ENCODE measurements at regions not wholly inside any gene's neighbourhood (a gene's known extent, or its start where the extent isn't known, plus 50 kb on each side); places are given as distances from the start of the nearest gene placed in this dataset.

- Histone ChIP-seq H3K9me3 (ENCODE audit: low read depth) (no peaks in the 10 kb centered on the region), H3K4me1 (ENCODE audit: low read depth) (no peaks in the 10 kb centered on the region), H3K27me3 (no peaks in the 10 kb centered on the region), H3K4me3 (no peak overlapping the region), H3K27ac (no peak overlapping the region), H3K36me3 (no peaks in the 10 kb centered on the region)
- TF ChIP-seq CTCF (IDR thresholded peaks at IDR 0.05; ENCODE audit: low read depth, low read length), result no peak
- DNase-seq (ENCODE audit: low read depth in 1 of 2, low spot score in 1 of 2), result no peak
These were observed 265.5 kb downstream of the LRFN2 start for GRCh38 chr6:40321616-40322015.

GRCh38 chr6:40320947-40321346 lies 266.2 kb downstream of the LRFN2 start:
- no peak overlapping the region for H3K4me3 ChIP-seq
- DNase-seq (ENCODE audit: low read depth in 1 of 2, low spot score in 1 of 2), result no peak
- no peak overlapping the region for H3K27ac ChIP-seq
- no peak for TF ChIP-seq CTCF (IDR thresholded peaks at IDR 0.05; ENCODE audit: low read depth, low read length)
- no peaks in the 10 kb centered on the region for H3K9me3 ChIP-seq (ENCODE audit: low read depth)
- H3K36me3 ChIP-seq, result no peaks in the 10 kb centered on the region
- no peaks in the 10 kb centered on the region for H3K4me1 ChIP-seq (ENCODE audit: low read depth)
- H3K27me3 ChIP-seq, result no peaks in the 10 kb centered on the region

- Histone ChIP-seq H3K27ac (no peak overlapping the region), H3K27me3 (no peaks in the 10 kb centered on the region)
- TF ChIP-seq CTCF (IDR thresholded peaks at IDR 0.05; ENCODE audit: low read depth, low read length), result no peak
These were observed 266.7 kb downstream of the LRFN2 start for GRCh38 chr6:40320441-40320840.

GRCh38 chr6:40319124-40319523 lies 268.0 kb downstream of the LRFN2 start:
- no peak for TF ChIP-seq CTCF (IDR thresholded peaks at IDR 0.05; ENCODE audit: low read depth, low read length)
- Histone ChIP-seq H3K4me3 (no peak overlapping the region), H3K9me3 (ENCODE audit: low read depth) (no peaks in the 10 kb centered on the region), H3K4me1 (ENCODE audit: low read depth) (no peaks in the 10 kb centered on the region), H3K27me3 (no peaks in the 10 kb centered on the region), H3K27ac (no peak overlapping the region), H3K36me3 (no peaks in the 10 kb centered on the region)
- DNase-seq (ENCODE audit: low read depth in 1 of 2, low spot score in 1 of 2), result no peak

More at GRCh38 chr6:40320441-40320840, 266.7 kb downstream of the LRFN2 start:
- no peaks in the 10 kb centered on the region for H3K9me3 ChIP-seq (ENCODE audit: low read depth)
- H3K36me3 ChIP-seq, result no peaks in the 10 kb centered on the region
- DNase-seq (ENCODE audit: low read depth in 1 of 2, low spot score in 1 of 2), result no peak
- no peak overlapping the region for H3K4me3 ChIP-seq
- H3K4me1 ChIP-seq (ENCODE audit: low read depth), result no peaks in the 10 kb centered on the region

GRCh38 chr6:40315060-40315459 lies 272.1 kb downstream of the LRFN2 start:
- Histone ChIP-seq H3K4me3 (no peak overlapping the region), H3K27ac (no peak overlapping the region), H3K27me3 (no peaks in the 10 kb centered on the region), H3K36me3 (no peaks in the 10 kb centered on the region), H3K9me3 (ENCODE audit: low read depth) (no peaks in the 10 kb centered on the region), H3K4me1 (ENCODE audit: low read depth) (no peaks in the 10 kb centered on the region)
- DNase-seq (ENCODE audit: low read depth in 1 of 2, low spot score in 1 of 2), result no peak
- TF ChIP-seq CTCF (IDR thresholded peaks at IDR 0.05; ENCODE audit: low read depth, low read length), result no peak

GRCh38 chr6:40313582-40313981 lies 273.6 kb downstream of the LRFN2 start:
- H3K9me3 ChIP-seq (ENCODE audit: low read depth), result no peaks in the 10 kb centered on the region
- H3K4me3 ChIP-seq, result no peak overlapping the region
- TF ChIP-seq CTCF (IDR thresholded peaks at IDR 0.05; ENCODE audit: low read depth, low read length), result no peak
- H3K4me1 ChIP-seq (ENCODE audit: low read depth), result no peaks in the 10 kb centered on the region
- no peak overlapping the region for H3K27ac ChIP-seq
- no peaks in the 10 kb centered on the region for H3K36me3 ChIP-seq
- H3K27me3 ChIP-seq, result no peaks in the 10 kb centered on the region
- DNase-seq (ENCODE audit: low read depth in 1 of 2, low spot score in 1 of 2), result no peak

Measured in cardiac muscle cell (in vitro differentiated cells and primary cell).